HG02973 (cell line): ENCODE measurements at regions not wholly inside any gene's neighbourhood (a gene's known extent, or its start where the extent isn't known, plus 50 kb on each side); places are given as distances from the start of the nearest gene placed in this dataset.

ENCODE experiments used
- ATAC-seq: cut with Tn5 transposase; IDR thresholded peaks from one replicate; pipeline ENCODE4 v1.9.1; 2021; ENCODE audit warnings: moderate library complexity; ENCODE audit not compliant: unreplicated experiment

DNA sequence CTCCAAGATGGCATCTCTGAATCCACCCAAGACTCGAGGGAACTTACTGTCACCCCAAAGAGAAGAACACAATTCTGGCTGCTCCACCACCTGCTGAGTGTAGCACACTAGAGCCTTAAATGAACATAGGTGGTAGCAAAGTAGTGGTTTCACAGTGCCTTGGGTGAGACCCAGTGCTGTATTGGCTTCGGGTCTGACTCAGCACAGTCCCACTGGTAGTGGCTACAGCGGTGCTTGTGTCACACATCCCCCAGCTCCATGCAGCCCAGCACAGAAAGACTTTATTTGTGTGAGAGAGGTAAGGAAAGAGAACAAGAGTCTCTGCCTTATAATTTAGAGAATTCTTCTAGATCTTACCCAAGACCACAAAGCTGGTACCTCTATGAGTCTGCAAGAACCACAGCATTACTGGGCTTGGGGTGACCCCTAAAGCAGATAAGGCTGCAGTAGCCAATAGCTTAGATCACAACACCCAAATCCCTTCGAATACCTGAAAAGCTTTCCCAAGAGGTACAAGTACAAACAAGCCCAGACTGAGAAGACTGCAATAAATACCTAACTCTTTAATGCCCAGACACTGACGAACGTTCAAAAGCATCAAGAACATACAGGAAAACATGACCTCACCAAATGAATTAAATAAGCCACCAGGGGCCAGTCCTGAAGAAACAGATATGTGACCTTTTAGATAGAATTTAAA is 83.3 kb upstream of the SLC38A4 start:
- ATAC-seq, result no peak

DNA sequence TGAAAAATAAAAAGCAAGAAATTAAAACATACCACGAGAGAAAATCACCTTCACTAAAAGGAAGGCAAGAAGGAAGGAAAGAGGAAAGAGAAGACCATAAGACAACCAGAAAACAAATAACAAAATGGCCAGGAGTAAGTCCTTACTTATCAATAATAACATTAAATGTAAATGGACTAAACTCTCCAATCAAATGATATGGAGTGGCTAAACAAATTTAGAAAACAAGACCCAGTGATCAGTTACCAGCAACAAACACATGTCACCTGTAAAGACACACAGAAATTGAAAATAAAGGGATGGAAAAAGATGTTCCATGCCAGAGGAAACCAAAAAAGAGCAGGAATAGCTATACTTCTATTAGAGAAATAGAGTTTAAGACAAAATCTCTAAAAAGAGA is 85.0 kb upstream of the SLC38A4 start:
- ATAC-seq, result no peak

DNA sequence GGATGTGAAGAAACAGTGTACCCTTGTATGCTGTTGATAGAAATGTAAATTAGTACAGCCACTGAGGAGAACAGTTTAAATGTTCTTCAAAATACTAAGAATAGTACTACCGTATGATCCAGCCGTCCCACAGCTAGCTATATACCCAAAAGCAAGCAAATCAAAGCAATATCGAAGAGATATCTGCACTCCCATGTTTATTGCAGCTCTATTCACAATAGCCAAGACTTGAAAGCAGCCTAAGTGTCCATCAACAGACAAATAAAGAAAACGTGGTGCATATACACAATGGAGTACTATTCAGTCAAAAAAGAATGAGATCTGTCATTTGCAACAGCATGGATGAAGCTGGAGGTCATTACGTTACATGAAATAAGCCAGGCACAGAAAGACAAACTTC is 88.5 kb upstream of the SLC38A4 start:
- no peak for ATAC-seq

DNA sequence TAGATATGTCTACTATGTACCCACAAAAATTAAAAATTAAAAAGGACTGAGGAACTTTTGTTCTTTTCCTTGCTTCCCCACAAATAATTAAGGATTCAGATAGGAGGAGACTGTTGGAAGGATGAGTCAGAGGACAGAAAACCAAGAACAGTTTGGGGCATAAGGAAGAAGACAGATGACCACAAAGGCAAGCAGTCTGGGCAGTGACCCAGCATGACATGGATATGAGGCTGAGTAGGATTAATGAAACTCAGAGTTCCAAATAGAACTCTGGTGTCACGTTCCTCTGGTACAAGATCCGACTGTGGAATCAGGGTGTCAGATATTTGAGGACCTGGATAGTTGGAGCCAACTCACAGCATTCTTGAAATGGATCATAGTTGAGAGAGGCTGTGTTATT is 89.3 kb upstream of the SLC38A4 start:
- ATAC-seq, result no peak

DNA sequence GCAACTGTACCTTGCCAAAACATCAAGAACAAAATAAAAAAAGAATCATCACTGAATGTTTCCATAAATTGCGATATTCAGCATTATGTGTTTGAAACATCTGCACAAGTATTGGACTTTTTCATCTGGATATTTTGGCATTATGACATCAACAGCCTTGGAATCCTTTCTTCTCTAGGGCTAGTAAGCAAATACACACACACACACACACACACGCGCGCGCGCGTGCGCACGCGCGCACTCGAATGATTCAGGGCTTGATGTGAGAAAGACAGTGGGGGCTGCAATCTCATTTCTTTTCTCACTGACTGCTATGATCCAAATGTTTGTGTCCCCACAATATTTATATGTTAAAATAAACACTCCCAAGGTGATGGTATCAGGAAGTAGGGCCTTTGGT is 90.0 kb upstream of the SLC38A4 start:
- ATAC-seq, result no peak

DNA sequence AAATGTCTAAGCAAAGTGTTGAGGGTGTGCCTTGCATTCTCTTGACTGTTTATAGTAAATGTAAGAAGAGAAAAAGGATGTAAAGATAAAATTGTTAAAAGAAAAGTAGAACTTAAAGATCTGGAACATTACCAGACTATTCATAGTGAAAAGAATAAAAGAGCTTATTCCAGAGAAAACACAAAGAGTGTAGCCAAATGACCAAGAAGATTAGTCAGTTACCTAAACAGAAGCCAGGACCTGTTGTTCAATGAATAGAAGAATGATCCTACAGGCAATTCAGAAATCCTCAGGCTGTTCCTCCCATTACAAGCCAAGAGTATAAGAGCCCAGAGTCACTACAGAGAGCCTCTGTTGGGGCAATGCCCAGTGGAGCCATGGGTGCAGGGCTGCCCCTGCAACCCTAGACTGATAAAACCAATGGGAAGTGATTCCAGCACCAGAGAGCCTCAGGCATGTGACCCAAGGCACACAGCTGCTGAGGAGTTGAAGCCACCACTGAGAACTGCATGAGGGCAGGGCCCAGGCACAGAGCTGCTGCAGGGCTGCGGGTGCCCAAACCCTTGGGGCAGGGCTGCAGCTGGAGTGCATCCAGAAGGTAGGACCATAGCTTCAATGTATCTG is 91.1 kb upstream of the SLC38A4 start:
- no peak for ATAC-seq

DNA sequence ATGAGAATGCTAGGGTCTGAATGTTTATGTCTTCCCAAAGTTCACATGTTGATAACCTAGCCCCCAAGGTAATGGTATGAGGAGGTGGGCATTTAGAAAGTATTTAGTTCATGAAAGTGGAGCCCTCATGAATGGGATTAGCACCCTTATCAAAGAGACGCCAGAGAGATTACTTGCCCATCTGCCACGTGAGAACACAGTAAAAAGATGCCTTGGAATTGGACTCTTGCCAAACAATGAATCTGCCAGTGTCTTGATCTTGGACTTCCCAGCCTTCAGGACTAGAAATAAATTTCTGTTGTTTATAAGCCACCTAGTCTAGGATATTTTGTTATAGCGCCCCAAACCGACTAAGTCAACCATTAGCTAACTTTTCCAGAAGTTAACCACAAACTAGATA is 92.0 kb upstream of the SLC38A4 start:
- no peak for ATAC-seq

DNA sequence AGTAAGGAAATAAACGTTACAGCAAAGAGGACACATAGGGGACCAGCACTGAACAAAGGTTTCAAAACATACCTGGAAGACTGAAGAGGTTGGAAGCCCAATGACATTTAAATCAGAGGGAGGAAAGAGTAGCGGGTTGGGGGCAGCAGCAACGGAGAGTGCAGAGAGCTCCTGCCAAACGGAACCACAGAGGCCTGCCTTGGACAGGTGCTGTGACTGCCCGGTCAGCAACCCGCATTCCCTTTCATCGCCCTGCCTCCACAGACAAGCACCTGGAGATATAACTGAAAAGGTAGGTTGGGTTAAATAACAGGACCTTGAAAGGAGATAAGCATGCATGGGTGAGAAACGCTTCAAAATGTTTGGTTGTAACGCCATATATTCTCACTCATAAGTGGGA is 92.8 kb upstream of the SLC38A4 start:
- ATAC-seq, result no peak

DNA sequence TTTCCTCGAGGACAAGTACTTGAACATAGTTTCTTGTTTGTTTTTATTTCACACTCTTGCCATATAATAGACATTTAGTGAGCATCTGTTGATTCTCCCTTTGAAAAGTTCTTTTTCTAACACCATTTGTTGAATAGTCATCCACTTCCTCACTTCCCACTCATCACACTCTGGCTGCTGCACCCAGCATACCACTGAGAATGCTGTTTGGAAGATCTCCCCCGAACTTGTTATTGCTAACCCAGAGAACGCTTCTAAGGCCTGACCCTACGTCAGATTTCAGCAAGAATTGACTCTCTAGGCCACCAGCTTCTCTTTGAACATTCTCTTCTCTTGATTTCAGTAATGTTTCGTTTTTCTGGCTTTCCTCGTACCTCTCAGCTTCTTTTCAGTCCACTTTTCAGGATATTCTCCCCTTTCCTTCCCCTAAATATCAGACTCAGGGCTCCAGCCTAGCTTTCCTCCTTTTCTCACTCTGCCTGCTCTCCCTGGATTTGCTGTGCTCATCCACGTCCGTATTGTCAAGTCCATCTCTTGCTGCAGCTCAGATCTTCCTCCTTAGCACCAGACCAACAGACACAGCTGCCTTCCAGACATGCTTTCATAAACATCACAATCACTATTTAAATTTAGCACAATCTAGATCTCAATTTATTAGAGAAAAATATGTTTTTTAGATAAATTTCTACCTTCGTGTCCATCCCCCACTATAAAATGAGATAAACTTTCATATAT is 94.0 kb upstream of the SLC38A4 start:
- ATAC-seq, result no peak

DNA sequence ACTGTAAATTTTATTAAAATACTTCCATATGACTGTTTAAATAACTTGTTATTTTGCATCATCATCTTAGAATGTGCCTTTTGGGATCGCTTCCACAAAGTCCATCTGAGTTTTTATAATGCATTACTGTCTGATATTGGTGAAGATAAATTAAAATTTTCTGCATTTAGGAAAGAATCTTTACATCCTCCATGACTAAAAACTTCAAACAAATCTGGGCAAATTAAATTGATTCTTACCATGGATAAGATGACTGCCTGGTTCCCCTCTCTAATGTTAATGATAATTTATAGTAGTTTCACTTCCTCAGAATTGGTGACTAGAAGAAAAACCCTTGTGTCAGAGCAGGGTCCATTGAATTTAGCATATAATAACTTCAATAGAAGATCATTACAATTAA is 94.7 kb upstream of the SLC38A4 start:
- peak; percentile 62 for ATAC-seq

DNA sequence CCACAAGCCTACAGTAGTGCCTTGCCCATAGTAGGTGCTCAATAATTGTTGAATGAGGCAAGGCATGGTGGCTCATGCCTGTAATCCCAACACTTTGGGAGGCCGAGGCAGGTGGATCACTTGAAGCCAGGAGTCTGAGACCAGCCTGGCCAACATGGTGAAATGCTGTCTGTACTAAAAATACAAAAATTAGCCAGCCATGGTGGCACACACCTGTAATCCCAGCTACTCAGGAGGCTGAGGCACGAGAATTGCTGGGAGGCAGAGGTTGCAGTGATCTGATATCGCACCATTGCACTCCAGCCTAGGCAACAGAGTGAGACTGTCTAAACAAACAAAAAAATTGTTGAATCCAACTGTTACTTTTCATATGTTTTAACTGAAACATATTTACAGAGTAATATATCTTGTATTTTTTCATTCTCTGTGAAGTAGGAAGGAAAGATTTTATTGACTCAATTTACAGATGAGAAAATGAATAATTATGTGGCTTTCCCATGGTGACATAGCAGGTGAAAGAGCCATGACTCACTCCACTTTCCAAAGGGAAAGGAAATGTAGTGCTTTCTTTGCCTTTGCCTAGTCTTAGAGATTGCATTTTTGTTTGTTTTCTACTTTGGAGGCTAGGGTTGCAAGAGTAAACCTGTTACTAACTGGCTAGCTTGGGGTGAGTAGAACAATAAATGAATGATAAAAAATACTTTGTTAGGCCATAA is 95.4 kb upstream of the SLC38A4 start:
- no peak for ATAC-seq

DNA sequence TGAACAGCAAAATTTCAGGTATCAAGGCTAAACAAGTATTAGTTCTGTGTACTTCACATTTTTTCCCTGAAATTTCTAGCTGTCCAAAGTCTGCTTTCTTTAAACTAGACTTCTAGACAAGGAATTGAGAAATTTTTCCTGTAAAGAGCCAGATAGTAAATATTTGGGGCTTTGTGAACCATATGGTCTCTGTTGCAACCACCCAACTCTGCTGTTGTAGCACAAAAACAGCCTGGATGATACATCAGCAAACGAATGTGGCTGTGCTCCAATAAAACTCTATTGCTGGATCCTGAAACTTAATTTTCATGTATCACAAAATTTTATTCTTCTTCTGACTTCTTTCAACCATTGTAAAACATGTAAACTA is 96.0 kb upstream of the SLC38A4 start:
- ATAC-seq, result no peak

DNA sequence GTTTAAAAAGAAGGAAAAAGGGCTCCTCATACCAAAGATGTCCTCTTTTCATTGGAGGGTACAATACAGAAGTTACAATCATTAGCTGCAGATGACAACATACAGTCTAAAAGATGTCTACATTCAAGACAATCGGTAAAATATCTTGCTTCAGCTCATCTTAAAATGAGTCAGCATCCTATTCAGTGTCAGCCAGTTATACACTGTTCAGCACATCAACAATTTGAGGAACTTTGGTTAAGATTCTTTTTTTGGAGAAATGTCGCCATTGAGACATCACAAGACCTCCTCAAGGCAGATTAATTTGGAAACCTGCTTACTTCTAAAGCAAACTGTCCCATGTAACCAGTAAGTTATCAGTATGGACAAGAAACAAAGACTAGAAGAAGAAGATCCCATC is 100.7 kb upstream of the SLC38A4 start:
- no peak for ATAC-seq

DNA sequence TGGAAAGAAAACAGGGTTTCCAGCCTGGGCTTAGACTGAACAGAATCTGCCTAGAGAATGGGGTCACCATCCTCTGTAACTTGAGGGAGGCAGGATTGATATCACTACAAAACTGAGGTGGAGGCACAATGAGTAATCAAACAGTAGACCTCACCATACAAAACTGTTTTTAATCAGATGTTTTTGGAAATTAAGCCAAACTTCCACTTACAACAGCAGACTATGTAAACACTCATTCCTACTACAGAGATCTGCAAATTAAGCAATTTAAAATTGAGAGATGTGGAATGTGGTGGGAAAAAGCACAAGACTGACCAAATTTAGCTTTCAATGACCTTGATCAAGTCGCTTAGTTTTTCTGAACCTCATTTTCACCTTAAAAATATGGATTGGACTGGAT is 104.3 kb upstream of the SLC38A4 start:
- ATAC-seq, result no peak

DNA sequence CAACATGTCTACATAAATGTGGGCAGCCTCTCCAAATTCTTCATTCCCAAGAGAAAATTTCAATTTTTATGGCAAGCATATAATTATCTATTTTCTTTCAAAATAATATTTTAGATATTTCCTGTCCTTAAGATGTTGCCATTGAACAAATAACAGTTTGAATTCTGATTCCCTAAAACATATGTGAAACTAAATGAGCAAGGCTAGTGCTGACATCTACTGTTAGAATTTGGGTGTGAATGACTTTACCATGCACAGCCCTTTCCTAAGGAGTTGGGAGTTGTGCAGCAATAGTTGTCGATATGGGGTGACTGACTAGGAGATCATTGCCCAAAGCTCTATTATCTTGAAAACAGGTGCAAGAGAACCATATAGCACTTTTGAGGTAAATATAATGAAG is 108.2 kb upstream of the SLC38A4 start:
- ATAC-seq, result no peak

DNA sequence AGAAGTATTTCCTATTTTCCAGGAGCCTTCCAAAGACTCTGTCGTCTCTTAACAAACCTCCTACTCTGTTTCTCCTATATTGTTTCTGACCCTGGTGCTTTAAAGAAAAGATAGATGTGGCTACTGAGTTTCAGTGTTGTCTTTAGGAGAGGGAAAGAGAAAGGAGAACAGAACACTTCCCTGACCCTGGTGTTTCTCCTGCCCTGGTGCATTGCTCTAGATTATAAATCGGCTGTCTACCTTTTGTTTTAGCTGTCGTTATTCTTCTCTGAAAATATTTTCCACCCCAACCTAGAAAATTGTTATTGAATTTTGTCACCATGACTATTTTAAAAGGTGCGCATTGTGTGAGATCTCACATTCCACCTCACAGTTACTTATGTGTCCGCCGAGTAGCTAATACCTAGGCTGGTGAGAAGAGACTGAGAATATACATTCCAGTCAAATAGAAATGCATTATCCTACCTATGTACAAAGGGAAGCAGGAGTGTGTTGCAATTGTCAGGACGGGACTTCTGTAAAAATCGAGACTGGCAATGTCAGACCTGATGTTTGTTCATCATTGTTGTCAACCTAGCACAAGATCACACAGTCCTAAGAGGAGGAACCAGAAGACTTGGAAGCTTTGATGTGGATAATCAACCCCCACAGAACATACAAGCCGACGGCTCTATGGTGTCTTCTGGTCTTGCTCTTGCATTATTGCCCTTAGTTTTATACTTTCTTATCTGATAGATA is 108.7 kb upstream of the SLC38A4 start:
- no peak for ATAC-seq

DNA sequence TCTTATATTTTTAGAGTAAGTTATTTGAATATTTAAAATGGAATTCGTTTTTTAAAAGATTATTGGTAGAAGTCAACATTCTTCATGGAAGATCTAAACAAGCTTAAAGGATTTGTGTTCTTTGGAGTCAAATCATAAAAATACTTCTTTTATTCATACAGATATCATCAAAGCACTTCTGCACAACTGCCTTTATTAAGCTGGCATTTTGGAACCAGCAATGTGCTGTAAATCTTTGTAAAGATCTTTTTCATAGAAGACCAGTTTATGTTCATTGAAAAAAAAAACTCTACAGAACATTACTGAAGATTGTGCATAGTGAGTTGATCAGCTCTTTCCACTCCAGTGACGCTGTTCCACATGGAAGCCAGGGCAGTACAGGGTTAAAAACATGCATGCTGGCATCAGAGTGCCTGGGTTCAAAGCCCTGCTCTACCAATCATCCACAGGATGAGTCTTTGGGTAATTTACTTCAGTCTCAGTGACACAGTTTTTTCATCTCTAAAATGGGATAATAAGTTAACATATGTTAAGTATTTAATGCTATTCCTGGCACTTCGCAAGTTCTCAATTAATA is 109.6 kb upstream of the SLC38A4 start:
- ATAC-seq, result no peak

DNA sequence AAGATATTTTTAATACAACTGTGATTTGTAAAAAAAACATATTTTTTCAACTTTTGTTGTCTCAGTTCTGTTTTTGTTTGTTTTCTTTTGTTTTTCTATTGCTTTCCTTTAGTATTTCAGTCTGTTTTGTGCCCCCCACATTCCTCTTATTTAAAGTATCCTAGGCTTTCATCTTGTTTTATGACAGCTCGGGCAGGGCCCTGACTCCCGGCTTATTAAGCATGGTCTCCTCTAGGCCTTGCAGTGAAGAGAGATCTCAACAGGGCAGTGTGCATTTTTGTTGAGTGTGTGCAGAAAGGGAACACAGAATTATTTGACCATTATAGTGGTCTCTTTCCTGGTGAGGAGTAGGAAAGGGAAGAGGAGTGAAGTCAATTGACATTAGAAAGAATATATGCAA is 110.2 kb upstream of the SLC38A4 start:
- no peak for ATAC-seq

DNA sequence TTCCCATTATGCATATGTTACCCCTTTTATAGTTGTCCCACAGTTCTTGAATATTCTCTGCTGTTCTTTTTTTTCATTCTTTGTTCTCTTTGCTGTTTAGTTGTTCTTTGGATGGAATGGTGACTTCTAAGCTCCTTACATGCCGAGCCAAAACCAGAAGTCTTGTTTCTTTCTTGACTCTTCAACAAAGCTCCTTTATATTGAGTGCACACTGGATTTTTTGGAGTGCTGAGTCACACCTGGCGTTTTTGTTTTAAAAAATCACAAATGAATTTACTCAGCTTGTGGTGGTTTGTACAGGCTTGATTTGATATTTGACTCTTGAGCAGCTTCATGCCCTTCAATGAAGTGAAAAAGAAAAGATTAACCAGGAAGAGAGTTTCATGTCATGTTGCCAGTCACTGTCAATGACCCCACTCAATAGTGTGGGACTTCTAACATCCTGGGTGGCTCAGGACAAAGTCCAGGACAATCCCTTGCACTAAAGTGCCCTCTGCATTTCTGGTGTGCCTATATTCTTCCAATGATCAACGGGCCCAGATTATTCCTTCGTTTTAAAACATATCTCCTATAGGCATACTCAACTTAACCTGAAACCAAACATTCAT is 112.4 kb upstream of the SLC38A4 start:
- no peak for ATAC-seq

DNA sequence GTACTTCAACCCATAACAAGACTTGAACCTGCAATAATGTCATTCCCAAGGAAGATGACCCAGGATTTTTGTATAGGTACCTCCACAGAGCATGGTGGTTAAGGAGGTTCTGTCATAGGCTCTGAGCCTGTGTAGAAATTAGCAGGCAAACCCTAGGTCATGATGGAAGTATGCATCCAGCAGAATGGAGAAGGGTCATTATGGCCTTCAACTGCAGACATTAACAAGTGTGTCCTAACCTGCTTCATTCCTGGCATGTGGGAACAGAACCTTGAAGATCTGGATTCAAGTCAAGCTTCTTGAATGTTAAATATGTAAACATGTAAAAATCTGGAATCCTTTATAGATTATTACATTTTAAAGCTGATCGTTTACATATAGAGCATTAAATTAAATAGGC is 116.2 kb upstream of the SLC38A4 start:
- ATAC-seq, result no peak
